Testis (tissue), 2 donors: ENCODE measurements at regions not wholly inside any gene's neighbourhood (a gene's known extent, or its start where the extent isn't known, plus 50 kb on each side); places are given as distances from the start of the nearest gene placed in this dataset.

Experiments used
- DNase-seq: peaks from one replicate; pipeline ENCODE4 v3.0.0-alpha.2; 2019
- H3K27ac ChIP-seq, 2 donors: fragments of 200-600 bp; sonication (generic); one replicate each; pipeline ENCODE4 v1.5.1; 2019
- H3K27me3 ChIP-seq: fragments of 200-600 bp; sonication (generic); one replicate; pipeline ENCODE4 v1.5.1; 2019
- H3K36me3 ChIP-seq: fragments of 200-600 bp; sonication (generic); one replicate; pipeline ENCODE4 v1.5.1; 2017; ENCODE audit warnings: low read depth; ENCODE audit errors: missing control alignments
- H3K4me1 ChIP-seq: fragments of 200-600 bp; sonication (generic); one replicate; pipeline ENCODE4 v1.5.1; 2019
- H3K4me3 ChIP-seq, 2 donors: fragments of 200-600 bp; sonication (generic); one replicate each; pipeline ENCODE4 v1.5.1; 2017 to 2019
- H3K9me3 ChIP-seq: fragments of 200-600 bp; sonication (generic); one replicate; pipeline ENCODE4 v1.5.1; 2017
- POLR2A ChIP-seq: fragments of 450-650 bp; IDR thresholded peaks from one replicate; pipeline ENCODE4 v1.6.1; 2017; ENCODE audit warnings: antibody characterized with exemption, mild to moderate bottlenecking, moderate library complexity
- WGBS, 2 donors: methylation state at CpG; one replicate each; pipeline ENCODE4 v1.1.5; 2018; 5-methylcytosine and 5-hydroxymethylcytosine counted together
- intact Hi-C: fragments of 100-400 bp; cut with DNase I; formaldehyde crosslinking; loops from one replicate; pipeline ENCODE4 v1.15.1; 2023; ENCODE audit warnings: low total_unique reads
- TF ChIP-seq, protein P1 (sequence below), 3 experiments: fragments of 450-650 bp in 2 of 3; fragments of 200-600 bp in 1 of 3; sonication (generic) in 1 of 3; IDR thresholded peaks; one replicate each; pipeline ENCODE4 v1.5.1; 2016 to 2019; ENCODE audit warnings: antibody characterized with exemption in 3 of 3, mild to moderate bottlenecking in 2 of 3, moderate library complexity in 1 of 3

DNA sequence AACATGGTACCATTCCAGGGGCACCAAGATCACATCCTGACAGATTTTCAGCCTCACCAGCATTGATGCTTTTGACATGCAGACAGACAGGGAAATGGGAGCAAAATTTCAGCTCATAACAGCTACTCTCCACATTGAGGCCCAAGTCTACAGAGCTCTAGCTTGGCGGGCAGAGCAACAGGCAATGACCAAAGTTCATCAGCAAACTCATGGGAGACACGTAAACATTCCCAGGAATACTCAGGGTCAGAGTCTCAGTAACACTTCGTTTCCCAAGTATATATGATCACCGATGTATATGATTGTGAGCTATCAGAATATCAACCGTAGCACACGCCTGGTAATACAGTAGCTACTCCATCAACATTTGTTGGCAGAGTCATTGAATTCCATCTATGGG is 59.2 kb upstream of the SLC24A5 start:
- TF ChIP-seq, protein P1, sequence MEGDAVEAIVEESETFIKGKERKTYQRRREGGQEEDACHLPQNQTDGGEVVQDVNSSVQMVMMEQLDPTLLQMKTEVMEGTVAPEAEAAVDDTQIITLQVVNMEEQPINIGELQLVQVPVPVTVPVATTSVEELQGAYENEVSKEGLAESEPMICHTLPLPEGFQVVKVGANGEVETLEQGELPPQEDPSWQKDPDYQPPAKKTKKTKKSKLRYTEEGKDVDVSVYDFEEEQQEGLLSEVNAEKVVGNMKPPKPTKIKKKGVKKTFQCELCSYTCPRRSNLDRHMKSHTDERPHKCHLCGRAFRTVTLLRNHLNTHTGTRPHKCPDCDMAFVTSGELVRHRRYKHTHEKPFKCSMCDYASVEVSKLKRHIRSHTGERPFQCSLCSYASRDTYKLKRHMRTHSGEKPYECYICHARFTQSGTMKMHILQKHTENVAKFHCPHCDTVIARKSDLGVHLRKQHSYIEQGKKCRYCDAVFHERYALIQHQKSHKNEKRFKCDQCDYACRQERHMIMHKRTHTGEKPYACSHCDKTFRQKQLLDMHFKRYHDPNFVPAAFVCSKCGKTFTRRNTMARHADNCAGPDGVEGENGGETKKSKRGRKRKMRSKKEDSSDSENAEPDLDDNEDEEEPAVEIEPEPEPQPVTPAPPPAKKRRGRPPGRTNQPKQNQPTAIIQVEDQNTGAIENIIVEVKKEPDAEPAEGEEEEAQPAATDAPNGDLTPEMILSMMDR (IDR thresholded peaks at IDR 0.05), result no peak
- TF ChIP-seq POLR2A, result no peak
- no peak for DNase-seq
- 90 to 95% methylated on average over 6 of the region's 6 CpGs for WGBS, 2 donors
- intact Hi-C loops, result no loop called here
- no peaks in the 10 kb centered on the region for H3K27me3 ChIP-seq
- H3K4me3 ChIP-seq, result no peak overlapping the region
- H3K4me1 ChIP-seq, result no peaks in the 10 kb centered on the region
- H3K27ac ChIP-seq, result no peak overlapping the region
- no peaks in the 10 kb centered on the region for H3K36me3 ChIP-seq
- no peaks in the 10 kb centered on the region for H3K9me3 ChIP-seq

DNA sequence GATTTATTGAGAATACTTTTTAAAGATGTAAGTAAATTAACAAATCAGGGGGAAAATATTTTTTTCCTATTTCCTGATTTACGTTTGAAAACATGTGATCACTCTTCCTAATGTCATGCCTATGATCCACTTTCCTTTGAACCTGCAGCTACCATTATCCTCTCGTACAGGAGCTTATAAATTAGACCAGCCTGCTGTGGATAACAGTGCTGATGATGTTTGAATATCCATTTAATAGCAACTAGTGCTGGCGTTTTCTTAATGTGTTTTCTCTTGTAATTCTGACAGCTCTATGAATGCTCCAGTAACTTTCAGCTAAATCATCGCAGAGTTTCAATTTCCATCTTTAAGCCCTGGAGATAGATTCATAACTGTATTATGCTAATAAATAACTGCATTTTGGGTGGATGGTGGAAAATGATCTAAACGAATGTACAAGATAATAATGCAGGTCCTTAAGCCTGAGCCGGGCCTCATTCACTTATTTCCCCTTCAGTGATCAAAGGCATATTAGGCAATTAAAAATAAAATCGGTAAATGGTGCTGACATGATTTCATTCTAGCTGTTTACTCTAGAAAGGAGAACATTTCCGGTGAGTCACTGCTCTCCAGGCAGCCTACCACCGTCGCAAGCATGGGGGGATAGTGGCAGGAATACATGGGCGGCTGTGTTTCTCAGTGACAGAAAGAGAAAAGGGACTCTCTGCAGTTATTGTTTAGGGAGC is 58.5 kb upstream of the SLC24A5 start:
- TF ChIP-seq, protein P1 (IDR thresholded peaks at IDR 0.05), result no peak
- TF ChIP-seq POLR2A, result no peak
- Histone ChIP-seq H3K4me1 (no peaks in the 10 kb centered on the region), H3K9me3 (no peaks in the 10 kb centered on the region), H3K27me3 (no peaks in the 10 kb centered on the region), H3K4me3 (no peak overlapping the region), H3K36me3 (no peaks in the 10 kb centered on the region), H3K27ac (no peak overlapping the region)
- intact Hi-C loops, result no loop called here
- 83 to 84% methylated on average over 11 of the region's 11 CpGs for WGBS, 2 donors
- no peak for DNase-seq

DNA sequence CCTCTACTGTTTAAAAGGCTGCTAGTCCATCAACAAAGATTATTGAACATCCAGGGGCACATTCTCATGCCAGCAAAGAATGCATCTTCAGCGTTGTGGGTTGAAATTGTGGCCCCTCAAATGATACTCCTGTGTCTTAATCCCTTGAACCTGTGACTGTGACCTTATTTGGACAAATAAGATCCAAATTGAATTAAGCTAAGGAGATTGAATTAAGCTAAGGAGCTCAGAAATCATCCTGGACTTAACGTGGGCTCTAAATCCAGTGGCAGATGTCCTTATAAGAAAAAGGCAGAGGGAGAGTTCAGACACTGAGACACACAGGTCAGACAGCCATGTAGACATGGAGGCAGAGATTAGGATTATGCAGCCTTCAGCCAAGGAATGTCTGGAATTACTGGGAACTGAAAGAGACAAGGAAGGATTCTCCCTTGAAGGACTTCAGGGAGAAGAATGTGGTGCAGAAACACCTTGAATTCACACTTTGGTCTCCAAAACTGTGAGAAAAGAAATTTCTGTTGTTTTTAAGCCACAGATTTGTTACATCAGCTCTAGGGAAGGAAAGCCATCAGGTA is 57.3 kb upstream of the SLC24A5 start:
- WGBS, 2 donors, result 72 to 76% methylated on average over 2 of the region's 2 CpGs
- Histone ChIP-seq H3K4me3 (no peak overlapping the region), H3K36me3 (no peaks in the 10 kb centered on the region), H3K9me3 (no peaks in the 10 kb centered on the region), H3K27me3 (no peaks in the 10 kb centered on the region), H3K4me1 (no peaks in the 10 kb centered on the region), H3K27ac (no peak overlapping the region)
- DNase-seq, result no peak
- no peak for TF ChIP-seq POLR2A
- TF ChIP-seq, protein P1 (IDR thresholded peaks at IDR 0.05), result no peak
- intact Hi-C loops, result no loop called here

DNA sequence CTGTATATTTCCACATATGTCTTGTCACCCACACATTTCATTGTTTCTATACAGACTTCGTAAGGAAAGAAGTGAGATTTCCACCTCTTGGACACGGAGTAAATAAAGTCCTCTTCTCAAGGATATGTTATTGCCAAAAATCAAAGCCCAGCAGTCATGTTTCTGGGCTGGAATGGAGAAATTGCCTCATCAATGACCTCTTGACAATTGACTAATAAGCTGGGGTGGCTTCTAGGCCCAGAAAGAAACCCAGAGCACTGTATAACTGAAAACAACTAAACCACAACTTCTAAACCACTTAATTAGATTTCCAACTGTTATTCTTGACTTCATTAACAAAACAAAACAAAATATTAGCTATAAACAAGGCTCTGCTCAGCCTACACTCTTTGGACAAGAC is 56.4 kb upstream of the SLC24A5 start:
- H3K4me3 ChIP-seq, result no peak overlapping the region
- intact Hi-C loops, result no loop called here
- H3K9me3 ChIP-seq, result no peaks in the 10 kb centered on the region
- TF ChIP-seq, protein P1 (IDR thresholded peaks at IDR 0.05), result no peak
- TF ChIP-seq POLR2A, result no peak
- H3K36me3 ChIP-seq, result no peaks in the 10 kb centered on the region
- no peak overlapping the region for H3K27ac ChIP-seq
- H3K27me3 ChIP-seq, result no peaks in the 10 kb centered on the region
- H3K4me1 ChIP-seq, result no peaks in the 10 kb centered on the region
- no peak for DNase-seq
- WGBS, 2 donors, result 81 to 89% methylated on average over 2 of the region's 2 CpGs

DNA sequence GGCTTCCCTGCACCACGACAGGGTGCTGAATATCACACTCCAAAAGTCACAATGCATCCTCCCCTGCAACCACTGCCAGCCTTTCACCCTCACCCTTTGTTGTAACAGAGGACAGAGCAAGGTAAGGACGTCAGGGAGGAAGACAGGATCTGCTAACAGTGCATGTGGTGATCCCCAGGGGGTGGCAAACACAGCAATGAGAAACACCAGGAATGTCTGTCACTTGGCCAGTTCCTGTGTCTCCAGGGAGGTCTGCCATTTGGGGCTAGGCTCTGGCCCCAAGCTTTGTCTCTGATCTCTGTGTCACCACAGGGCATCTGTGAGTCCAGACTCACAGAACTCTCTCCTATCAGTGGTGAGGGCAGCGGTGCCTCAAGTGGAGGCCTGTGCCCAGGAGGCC is 54.3 kb upstream of the SLC24A5 start:
- intact Hi-C loops, result no loop called here

More for the DNA sequence above, 54.3 kb upstream of the SLC24A5 start:
- no peaks in the 10 kb centered on the region for H3K36me3 ChIP-seq
- no peaks in the 10 kb centered on the region for H3K9me3 ChIP-seq
- TF ChIP-seq, protein P1 (IDR thresholded peaks at IDR 0.05), result no peak
- H3K27ac ChIP-seq, result no peak overlapping the region
- H3K4me1 ChIP-seq, result no peaks in the 10 kb centered on the region
- H3K27me3 ChIP-seq, result no peaks in the 10 kb centered on the region
- 73 to 78% methylated on average over 3 of the region's 3 CpGs for WGBS, 2 donors
- no peak for DNase-seq
- no peak overlapping the region for H3K4me3 ChIP-seq
